ENCODE measurements at regions not wholly inside any gene's neighbourhood (a gene's known extent, or its start where the extent isn't known, plus 50 kb on each side); places are given as distances from the start of the nearest gene placed in this dataset.

GRCh38 chr1:182127656-182128055 lies 66.1 kb upstream of the ZNF648 start:
- DNase-seq (ENCODE audit: low read depth, low spot score): no peak

DNA sequence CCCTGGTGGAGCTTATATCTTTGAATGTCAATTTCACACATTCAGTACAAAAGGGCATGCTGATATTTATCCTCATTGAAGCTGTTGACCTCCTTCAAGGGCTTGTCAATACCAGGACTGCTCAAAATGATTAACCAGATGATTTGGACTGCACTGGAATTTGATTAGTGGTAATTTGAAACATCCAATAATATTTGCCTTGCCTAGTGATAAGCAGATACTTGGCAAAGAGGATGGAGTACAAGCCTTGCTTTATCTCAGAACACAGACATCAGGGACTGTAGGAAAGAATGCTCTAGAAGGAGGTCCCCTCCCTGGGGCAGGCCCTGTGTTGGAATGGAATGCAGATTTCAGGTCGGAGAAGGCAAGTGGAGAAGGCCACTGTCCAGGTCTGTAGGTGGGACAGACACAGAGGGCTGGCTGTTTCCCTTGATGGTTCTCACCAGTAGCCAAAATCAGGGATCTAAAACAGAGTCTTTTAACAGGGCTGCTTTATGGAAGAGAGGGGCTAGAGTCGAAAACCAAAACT lies 64.8 kb upstream of the ZNF648 start:
- DNase-seq (ENCODE audit: low read depth, low spot score): no peak

GRCh38 chr1:182122913-182123260 lies 61.4 kb upstream of the ZNF648 start:
- no peak for DNase-seq (ENCODE audit: low read depth, low spot score)

DNA sequence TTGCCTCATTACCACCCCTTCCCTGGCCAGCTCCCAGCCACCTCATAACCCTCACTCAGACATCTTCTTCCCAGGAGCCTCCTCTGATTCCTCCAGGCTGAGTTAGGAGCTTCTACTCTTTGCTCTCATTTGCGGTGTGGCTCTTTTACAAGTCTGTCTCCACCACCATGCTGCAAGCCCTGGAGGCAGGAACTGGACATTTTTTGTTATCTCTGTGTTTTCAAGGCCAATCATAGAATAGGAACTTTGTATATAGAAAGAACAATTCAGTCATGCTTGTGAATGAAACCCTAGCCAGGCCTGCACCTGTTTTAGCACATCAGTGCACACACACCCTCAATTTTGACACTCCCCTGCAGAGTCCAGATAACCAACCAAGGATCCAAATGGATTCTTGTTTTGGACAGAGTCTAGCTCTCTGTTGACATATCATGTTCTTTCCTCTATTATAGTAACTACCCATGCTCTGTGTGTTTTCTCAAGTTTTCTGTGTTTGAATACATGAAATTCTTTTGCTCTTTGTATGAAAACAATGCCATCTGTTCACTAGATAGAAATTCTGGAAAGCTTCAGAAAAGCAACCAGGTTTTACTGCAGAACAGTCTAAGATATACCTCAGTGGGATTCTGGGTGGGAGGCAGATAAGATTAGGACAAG lies 60.9 kb upstream of the ZNF648 start:
- DNase-seq (ENCODE audit: low read depth, low spot score): no peak

- DNase-seq (ENCODE audit: low read depth, low spot score): no peak
These were observed 60.3 kb upstream of the ZNF648 start for GRCh38 chr1:182121787-182122186.

GRCh38 chr1:182120411-182121258 lies 59.1 kb upstream of the ZNF648 start:
- DNase-seq (ENCODE audit: low read depth, low spot score): no peak

DNA sequence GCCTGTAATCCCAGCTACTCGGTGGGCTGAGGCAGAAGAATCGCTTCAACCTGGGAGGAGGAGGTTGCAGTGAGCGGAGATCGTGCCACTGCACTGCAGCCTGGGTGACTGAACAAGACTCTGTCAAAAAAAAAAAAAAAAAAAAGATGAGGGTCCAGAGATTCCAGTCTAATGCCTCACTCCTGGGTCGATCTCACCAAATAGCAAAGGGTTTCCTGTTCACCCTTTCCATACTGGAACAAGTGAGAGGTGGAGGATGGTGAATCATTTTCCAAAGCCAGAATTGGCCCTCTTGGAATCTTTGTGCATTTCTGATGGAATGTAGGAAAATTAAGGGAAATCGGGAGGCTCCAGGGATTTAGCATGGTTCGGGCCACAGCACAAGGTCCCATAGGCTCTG lies 58.1 kb upstream of the ZNF648 start:
- no peak for DNase-seq (ENCODE audit: low read depth, low spot score)

DNA sequence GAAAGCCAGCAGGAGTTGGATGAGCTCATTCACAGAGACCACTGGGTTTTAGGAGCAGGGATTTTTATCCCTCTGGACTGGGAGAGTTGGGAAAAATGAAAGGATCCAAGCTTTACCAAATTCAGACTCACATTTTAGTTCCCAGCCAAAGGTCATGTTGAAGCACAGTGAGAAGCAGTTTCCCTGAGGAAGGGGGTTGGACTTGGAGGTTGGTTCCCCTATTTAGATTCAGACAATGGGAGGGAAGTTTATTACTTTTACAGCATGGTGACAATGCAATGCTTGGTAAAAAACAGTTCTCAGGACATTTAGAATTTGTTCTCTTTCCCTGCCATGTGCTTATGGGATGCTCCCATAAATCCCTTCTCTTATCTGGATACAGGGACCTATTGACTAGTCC lies 57.3 kb upstream of the ZNF648 start:
- no peak for DNase-seq (ENCODE audit: low read depth, low spot score)

DNA sequence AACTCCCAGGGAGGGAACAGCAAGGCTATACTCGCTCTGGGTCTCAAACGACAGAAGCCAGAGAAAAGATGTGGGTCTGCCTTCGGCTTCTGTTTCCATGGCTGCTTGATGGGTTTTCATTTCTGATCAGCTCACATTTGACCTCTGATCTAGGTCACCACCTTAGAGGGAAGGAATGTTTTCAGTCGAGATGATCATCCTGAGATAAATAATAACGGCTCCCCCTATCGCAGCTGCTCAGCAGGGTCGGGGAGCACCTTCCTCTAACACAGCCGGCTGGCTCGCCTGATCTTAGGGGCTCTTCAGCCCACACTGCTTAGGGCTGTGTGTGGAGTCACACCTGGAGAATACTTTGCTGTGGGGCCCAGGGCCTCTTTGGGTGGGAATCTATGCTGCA lies 53.1 kb upstream of the ZNF648 start:
- no peak for DNase-seq (ENCODE audit: low read depth, low spot score)

- DNase-seq (ENCODE audit: low read depth, low spot score): no peak
These were observed 52.5 kb upstream of the ZNF648 start for GRCh38 chr1:182113879-182114626.

GRCh38 chr1:182111496-182111895 lies 50.0 kb upstream of the ZNF648 start:
- no peak for DNase-seq (ENCODE audit: low read depth, low spot score)

Data from activated CD4-positive, CD25-positive, alpha-beta regulatory T cell treated with anti-CD3 and anti-CD28 coated beads, Interleukin-2, amount 50 U/mL, for 16 hours (primary cell).